IMR-90 (cell line): ENCODE measurements at regions not wholly inside any gene's neighbourhood (a gene's known extent, or its start where the extent isn't known, plus 50 kb on each side); places are given as distances from the start of the nearest gene placed in this dataset.

Experiments
- ATAC-seq: fragments of 200-7000 bp; cut with Tn5 transposase; 2 replicates; pipeline ENCODE4 v1.9.1; 2020; ENCODE audit warnings: low read depth, mild to moderate bottlenecking, moderate library complexity
- BruUV-seq: library from RNA; stranded (reverse); fragments of 400-500 nt; replicated peaks from 2 replicates; lab custom pipeline; 2021; lab: Mats Ljungman, UMichigan
- CTCF ChIA-PET: fragments of 300-600 bp; formaldehyde crosslinking; extraction: SDS; loops from one replicate; lab custom pipeline; 2021; ENCODE audit warnings: antibody characterized with exemption; lab: Yijun Ruan, JAX
- POLR2A ChIA-PET: fragments of 300-600 bp; sonication (Branson Sonifier 250); formaldehyde crosslinking; loops from one replicate; lab custom pipeline; 2022; ENCODE audit warnings: antibody characterized with exemption; ENCODE audit not compliant: unreplicated experiment; lab: Charles Lee
- DNase-seq: peaks from one replicate; pipeline ENCODE4 v3.0.0; 2013
- H2AFZ ChIP-seq: replicated peaks from 2 replicates; pipeline ENCODE3; 2013; ENCODE audit warnings: low read length, mild to moderate bottlenecking; ENCODE audit not compliant: poor library complexity
- H2AK5ac ChIP-seq: 2 replicates; pipeline ENCODE4 v1.6.1; 2013; ENCODE audit warnings: low read depth, low read length, inconsistent platforms
- H2AK9ac ChIP-seq: replicated peaks from 2 replicates; pipeline ENCODE3; 2013; ENCODE audit warnings: mild to moderate bottlenecking, low read depth, low read length, moderate library complexity; ENCODE audit not compliant: poor library complexity
- H2BK120ac ChIP-seq: 2 replicates; pipeline ENCODE4 v1.6.1; 2013; ENCODE audit warnings: low read depth, low read length, inconsistent platforms
- H2BK15ac ChIP-seq: 3 replicates; pipeline ENCODE4 v1.6.1; 2013; ENCODE audit warnings: low read depth, low read length, inconsistent platforms
- H2BK20ac ChIP-seq: 2 replicates; pipeline ENCODE4 v1.6.1; 2013; ENCODE audit warnings: low read depth, mild to moderate bottlenecking, inconsistent platforms, low read length, moderate library complexity
- H2BK5ac ChIP-seq: 2 replicates; pipeline ENCODE4 v1.6.1; 2013; ENCODE audit warnings: mild to moderate bottlenecking, low read depth, low read length, inconsistent platforms; ENCODE audit not compliant: poor library complexity, severe bottlenecking
- H3K14ac ChIP-seq: replicated peaks from 2 replicates; pipeline ENCODE4 v1.6.1; 2013; ENCODE audit warnings: low read depth, low read length, inconsistent platforms
- H3K18ac ChIP-seq: 2 replicates; pipeline ENCODE4 v1.6.1; 2013; ENCODE audit warnings: low read depth, low read length, control low read depth
- H3K23ac ChIP-seq: 2 replicates; pipeline ENCODE4 v1.6.1; 2013; ENCODE audit warnings: low read depth, low read length, inconsistent platforms
- H3K27ac ChIP-seq: 2 replicates; pipeline ENCODE4 v1.5.1; 2013; ENCODE audit warnings: mild to moderate bottlenecking, control low read depth, low read length; ENCODE audit not compliant: insufficient read depth
- H3K27me3 ChIP-seq: 2 replicates; pipeline ENCODE4 v1.6.1; 2013; ENCODE audit warnings: low read length; ENCODE audit not compliant: control insufficient read depth, insufficient read depth
- H3K36me3 ChIP-seq: 2 replicates; pipeline ENCODE4 v1.6.1; 2013; ENCODE audit warnings: low read length, mixed read lengths; ENCODE audit not compliant: control insufficient read depth, insufficient read depth
- H3K4ac ChIP-seq: 2 replicates; pipeline ENCODE4 v1.6.1; 2013; ENCODE audit warnings: low read depth, low read length, inconsistent platforms
- H3K4me1 ChIP-seq: 2 replicates; pipeline ENCODE4 v1.6.1; 2013; ENCODE audit warnings: low read length, mixed read lengths; ENCODE audit not compliant: control insufficient read depth, insufficient read depth
- H3K4me2 ChIP-seq: 2 replicates; pipeline ENCODE4 v1.6.1; 2013; ENCODE audit warnings: low read depth, mild to moderate bottlenecking, control low read depth, low read length, moderate library complexity
- H3K4me3 ChIP-seq: 2 replicates; pipeline ENCODE4 v1.5.1; 2013; ENCODE audit warnings: low read depth, mild to moderate bottlenecking, control low read depth, low read length, moderate library complexity; ENCODE audit not compliant: insufficient read depth
- H3K56ac ChIP-seq: 2 replicates; pipeline ENCODE4 v1.6.1; 2013; ENCODE audit warnings: low read length, inconsistent platforms; ENCODE audit not compliant: insufficient read depth; ENCODE audit errors: extremely low read depth
- H3K79me1 ChIP-seq, 2 experiments: 2 replicates each; pipeline ENCODE4 v1.6.1; 2013; ENCODE audit warnings: low read length in 2 of 2, inconsistent platforms in 1 of 2, low read depth in 1 of 2
- H3K9ac ChIP-seq: 2 replicates; pipeline ENCODE4 v1.6.1; 2013; ENCODE audit warnings: low read depth, low read length, control low read depth
- H3K9me1 ChIP-seq: 2 replicates; pipeline ENCODE4 v1.6.1; 2013; ENCODE audit warnings: low read length, inconsistent platforms; ENCODE audit not compliant: insufficient read depth
- H3K9me3 ChIP-seq: 2 replicates; pipeline ENCODE4 v1.6.1; 2013; ENCODE audit warnings: low read length; ENCODE audit not compliant: control insufficient read depth, insufficient read depth
- H4K20me1 ChIP-seq: 2 replicates; pipeline ENCODE4 v1.6.1; 2013; ENCODE audit warnings: low read length, inconsistent platforms; ENCODE audit not compliant: insufficient read depth
- H4K5ac ChIP-seq: 2 replicates; pipeline ENCODE4 v1.6.1; 2013; ENCODE audit warnings: mild to moderate bottlenecking, low read depth, low read length, control low read depth
- H4K8ac ChIP-seq, 2 experiments: 2 replicates each; pipeline ENCODE4 v1.6.1; 2013; ENCODE audit warnings: low read depth in 2 of 2, low read length in 2 of 2, control low read depth in 1 of 2, inconsistent platforms in 1 of 2
- H4K91ac ChIP-seq: 2 replicates; pipeline ENCODE4 v1.6.1; 2013; ENCODE audit warnings: low read depth, low read length, inconsistent platforms; ENCODE audit not compliant: insufficient read depth
- CEBPB ChIP-seq: IDR thresholded peaks from 2 replicates; pipeline ENCODE4 v1.6.1; 2012; ENCODE audit warnings: low read depth, low read length, improper control_type of control experiment
- CHD1 ChIP-seq: IDR thresholded peaks from 2 replicates; pipeline ENCODE4 v1.6.1; 2012; ENCODE audit warnings: low read depth, low read length, improper control_type of control experiment
- CTCF ChIP-seq: conservative IDR thresholded peaks from 2 replicates; pipeline ENCODE4 v1.5.1; 2012; ENCODE audit warnings: mild to moderate bottlenecking, low read depth, low read length, improper control_type of control experiment
- ELK1 ChIP-seq: fragments of 150-350 bp; IDR thresholded peaks from 2 replicates; pipeline ENCODE4 v1.6.1; 2016; ENCODE audit warnings: low read depth, mild to moderate bottlenecking, low read length, moderate library complexity, borderline replicate concordance
- MAZ ChIP-seq: IDR thresholded peaks from 2 replicates; pipeline ENCODE4 v1.6.1; 2012; ENCODE audit warnings: low read depth, mild to moderate bottlenecking, low read length, improper control_type of control experiment, moderate library complexity, borderline replicate concordance
- MXI1 ChIP-seq: IDR thresholded peaks from 2 replicates; pipeline ENCODE4 v1.6.1; 2012; ENCODE audit warnings: low read depth, mild to moderate bottlenecking, low read length, moderate library complexity, borderline replicate concordance
- NFE2L2 ChIP-seq: fragments of 150-350 bp; IDR thresholded peaks from 2 replicates; pipeline ENCODE4 v1.6.1; 2016; ENCODE audit warnings: low read depth, mild to moderate bottlenecking, low read length
- POLR2A ChIP-seq: IDR thresholded peaks from 2 replicates; pipeline ENCODE4 v1.6.1; 2012; ENCODE audit warnings: mild to moderate bottlenecking, low read depth, low read length
- RCOR1 ChIP-seq: IDR thresholded peaks from 2 replicates; pipeline ENCODE4 v1.6.1; 2012; ENCODE audit warnings: mild to moderate bottlenecking, low read length, improper control_type of control experiment; ENCODE audit not compliant: insufficient replicate concordance
- RFX5 ChIP-seq: IDR thresholded peaks from 2 replicates; pipeline ENCODE4 v1.8.0; 2012; ENCODE audit warnings: low read depth, mild to moderate bottlenecking, low read length, moderate library complexity
- SMC3 ChIP-seq: fragments of 150-350 bp; IDR thresholded peaks from 2 replicates; pipeline ENCODE4 v1.6.1; 2016; ENCODE audit warnings: low read depth, mild to moderate bottlenecking, antibody characterized with exemption, low read length, moderate library complexity
- USF2 ChIP-seq: fragments of 150-350 bp; IDR thresholded peaks from 2 replicates; pipeline ENCODE4 v1.6.1; 2017; ENCODE audit warnings: mild to moderate bottlenecking, antibody characterized with exemption, low read length, low read depth
- WGBS, 2 experiments: methylation state at CpG; one replicate each; pipeline versions ENCODE4 v1.1.5 to v1.1.7; 2013; ENCODE audit warnings: missing lambda C conversion rate in 2 of 2; ENCODE audit not compliant: insufficient read length in 1 of 2; ENCODE audit errors: extremely low coverage in 2 of 2; 5-methylcytosine and 5-hydroxymethylcytosine counted together
- dilution Hi-C: fragments of 300-500 bp; cut with HindIII; formaldehyde crosslinking; loops from one replicate; pipeline ENCODE4 v1.14.3; 2018; ENCODE audit warnings: low sequenced_read_pairs; ENCODE audit not compliant: unreplicated experiment
- in situ Hi-C: fragments of 300-500 bp; cut with MboI; formaldehyde crosslinking; loops from 3 replicates; pipeline ENCODE4 v1.14.3; 2019; ENCODE audit warnings: low sequenced_read_pairs, inconsistent platforms, mixed read lengths
- intact Hi-C: fragments of 100-400 bp; cut with micrococcal nuclease; formaldehyde crosslinking; loops from 2 replicates; pipeline ENCODE4 v1.10.0; 2022

GRCh38 chrX:25285598-25285997 lies 269.8 kb upstream of the ARX start:
- Histone ChIP-seq H3K4me2 (no peak overlapping the region), H3K56ac (no peak overlapping the region), H3K36me3 (no peaks in the 10 kb centered on the region), H4K91ac (no peak overlapping the region), H2BK120ac (no peak overlapping the region), H3K9me3 (no peaks in the 10 kb centered on the region; the same call in 1 of the 2 replicates), H3K27ac (no peak overlapping the region), H2AK9ac (no peak overlapping the region), H2BK15ac (no peak overlapping the region), H3K18ac (no peak overlapping the region), H3K4me1 (no peaks in the 10 kb centered on the region), H3K4me3 (no peak overlapping the region), H2BK20ac (no peak overlapping the region), H3K14ac (no peak overlapping the region), H3K9me1 (no peaks in the 10 kb centered on the region), H2AFZ (no peak overlapping the region), H2BK5ac (no peak overlapping the region), H4K8ac (no peak overlapping the region), H2AK5ac (no peak overlapping the region), H4K5ac (no peak overlapping the region), H3K27me3 (no peaks in the 10 kb centered on the region), H3K9ac (no peak overlapping the region), H3K23ac (no peak overlapping the region), H3K79me1 (no peaks in the 10 kb centered on the region), H3K4ac (no peak overlapping the region), H4K20me1 (no peaks in the 10 kb centered on the region)
- dilution Hi-C loops (no loop called here), in situ Hi-C loops (no loop called here), intact Hi-C loops (no loop called here)
- ChIA-PET CTCF (no interaction called here), POLR2A (no interaction called here)
- ATAC-seq (no peak), DNase-seq (no peak)
- no peak for TF ChIP-seq POLR2A
- no peak for TF ChIP-seq MAZ
- TF ChIP-seq USF2 = no peak
- no peak for TF ChIP-seq RFX5
- no peak for TF ChIP-seq CTCF
- TF ChIP-seq CHD1 = no peak
- TF ChIP-seq CEBPB = no peak
- TF ChIP-seq SMC3 = no peak
- TF ChIP-seq ELK1 = no peak
- TF ChIP-seq RCOR1 = no peak
- TF ChIP-seq NFE2L2 = no peak
- no peak for TF ChIP-seq MXI1
- WGBS, 2 experiments = 13% methylated on average over 1 of the region's 4 CpGs; no CpG with 5 or more reads in 1 of the 2 experiments
- BruUV-seq = no TSS peak
